Neural cell (in vitro differentiated cells): ENCODE measurements at regions not wholly inside any gene's neighbourhood (a gene's known extent, or its start where the extent isn't known, plus 50 kb on each side); places are given as distances from the start of the nearest gene placed in this dataset.

Experiments used
- CTCF ChIP-seq: fragments of 450-650 bp; IDR thresholded peaks from 2 replicates; pipeline ENCODE4 v1.5.1; 2014; ENCODE audit warnings: antibody characterized with exemption, mild to moderate bottlenecking, moderate library complexity; ENCODE audit not compliant: poor library complexity, severe bottlenecking
- EP300 ChIP-seq: fragments of 450-650 bp; conservative IDR thresholded peaks from 2 replicates; pipeline ENCODE4 v1.6.1; 2014; ENCODE audit warnings: antibody characterized with exemption, mild to moderate bottlenecking, moderate library complexity; ENCODE audit not compliant: poor library complexity, severe bottlenecking
- SMC3 ChIP-seq: fragments of 450-650 bp; conservative IDR thresholded peaks from 2 replicates; pipeline ENCODE4 v1.6.1; 2014; ENCODE audit warnings: antibody characterized with exemption, mild to moderate bottlenecking, moderate library complexity; ENCODE audit not compliant: poor library complexity

GRCh38 chr11:110838808-110839207, 126.6 kb upstream of the ARHGAP20 start:
- TF ChIP-seq CTCF (no peak), EP300 (no peak), SMC3 (no peak)
